HL-60 (cell line): ENCODE measurements at regions not wholly inside any gene's neighbourhood (a gene's known extent, or its start where the extent isn't known, plus 50 kb on each side); places are given as distances from the start of the nearest gene placed in this dataset.

Experiments used
- DNase-seq, 2 experiments: peaks; one replicate each; pipeline ENCODE4 v3.0.0-alpha.2; 2010 to 2020; ENCODE audit warnings: low read depth in 1 of 2, low spot score in 1 of 2
- H3K27ac ChIP-seq: fragments of 250-450 bp; sonication (Bioruptor Pico); replicated peaks from 2 replicates; pipeline ENCODE4 v1.5.1; 2020; ENCODE audit warnings: mild to moderate bottlenecking, moderate library complexity
- H3K27me3 ChIP-seq: fragments of 250-450 bp; sonication (Bioruptor Pico); 2 replicates; pipeline ENCODE4 v1.5.1; 2021; ENCODE audit warnings: mild to moderate bottlenecking, moderate library complexity; ENCODE audit not compliant: insufficient read depth, poor library complexity, severe bottlenecking
- H3K4me3 ChIP-seq: replicated peaks from 2 replicates; pipeline ENCODE4 v1.5.1; 2011; ENCODE audit warnings: mild to moderate bottlenecking, control low read depth, low read length; ENCODE audit not compliant: insufficient read depth
- GABPA ChIP-seq: IDR thresholded peaks from 2 replicates; pipeline ENCODE4 v1.6.1; 2012; ENCODE audit warnings: low read depth
- POLR2AphosphoS5 ChIP-seq: IDR thresholded peaks from 2 replicates; pipeline ENCODE4 v1.6.1; 2012; ENCODE audit warnings: low read depth
- SPI1 ChIP-seq: IDR thresholded peaks from 2 replicates; pipeline ENCODE4 v1.6.1; 2012; ENCODE audit warnings: low read depth, mild to moderate bottlenecking, borderline replicate concordance
- TF ChIP-seq, protein P1 (sequence below): IDR thresholded peaks from one replicate; pipeline ENCODE4 v1.5.1; 2011; ENCODE audit warnings: low read length, control low read depth, inconsistent platforms; ENCODE audit not compliant: insufficient read depth
- TF ChIP-seq, protein P2 (sequence below): IDR thresholded peaks from 2 replicates; pipeline ENCODE4 v1.6.1; 2012; ENCODE audit warnings: low read depth; ENCODE audit not compliant: insufficient replicate concordance

DNA sequence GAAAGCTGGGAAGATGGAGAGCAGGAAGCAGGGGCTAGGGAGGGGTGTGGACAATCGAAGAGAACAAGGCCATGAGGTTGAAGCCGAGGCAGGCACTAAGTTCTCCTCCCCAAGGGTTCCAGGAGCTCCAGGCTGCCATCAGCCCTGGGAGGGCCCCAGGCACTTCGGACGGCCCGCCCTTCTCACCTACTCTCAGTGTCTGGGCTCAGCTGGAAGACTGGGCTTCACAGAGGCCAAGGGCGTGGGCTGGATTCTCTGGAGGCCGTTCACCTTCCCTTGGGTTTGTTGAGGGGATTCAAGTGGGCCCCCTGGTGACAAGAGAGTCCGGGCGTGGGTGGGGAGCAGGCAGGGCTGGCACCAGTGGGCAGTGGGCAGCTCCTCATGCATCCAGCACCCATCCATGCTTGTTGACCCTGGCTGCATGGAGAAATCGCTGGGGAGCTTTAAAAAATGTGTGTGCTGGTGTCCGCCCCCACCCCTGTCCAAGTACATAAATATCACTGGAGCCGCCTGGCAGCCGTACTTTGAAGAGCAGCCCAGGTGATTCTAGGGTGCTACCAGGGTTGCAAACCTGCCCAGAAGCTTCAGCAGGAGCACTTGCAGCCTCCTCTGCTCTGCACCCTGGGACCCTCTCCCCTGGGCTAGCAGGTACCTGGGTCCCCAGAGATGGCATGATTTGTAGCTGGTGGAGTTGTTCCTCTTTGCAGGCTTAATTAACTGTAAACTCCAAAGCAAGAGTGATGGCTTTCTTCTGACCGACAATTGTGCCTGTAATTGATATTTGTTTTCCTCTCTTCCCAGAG lies 74.3 kb downstream of the RTL6 start:
- DNase-seq, result no peak
- H3K27ac ChIP-seq, result no peak overlapping the region
- no peak overlapping the region for H3K4me3 ChIP-seq
- H3K27me3 ChIP-seq, result no peaks in the 10 kb centered on the region
- TF ChIP-seq, protein P1, sequence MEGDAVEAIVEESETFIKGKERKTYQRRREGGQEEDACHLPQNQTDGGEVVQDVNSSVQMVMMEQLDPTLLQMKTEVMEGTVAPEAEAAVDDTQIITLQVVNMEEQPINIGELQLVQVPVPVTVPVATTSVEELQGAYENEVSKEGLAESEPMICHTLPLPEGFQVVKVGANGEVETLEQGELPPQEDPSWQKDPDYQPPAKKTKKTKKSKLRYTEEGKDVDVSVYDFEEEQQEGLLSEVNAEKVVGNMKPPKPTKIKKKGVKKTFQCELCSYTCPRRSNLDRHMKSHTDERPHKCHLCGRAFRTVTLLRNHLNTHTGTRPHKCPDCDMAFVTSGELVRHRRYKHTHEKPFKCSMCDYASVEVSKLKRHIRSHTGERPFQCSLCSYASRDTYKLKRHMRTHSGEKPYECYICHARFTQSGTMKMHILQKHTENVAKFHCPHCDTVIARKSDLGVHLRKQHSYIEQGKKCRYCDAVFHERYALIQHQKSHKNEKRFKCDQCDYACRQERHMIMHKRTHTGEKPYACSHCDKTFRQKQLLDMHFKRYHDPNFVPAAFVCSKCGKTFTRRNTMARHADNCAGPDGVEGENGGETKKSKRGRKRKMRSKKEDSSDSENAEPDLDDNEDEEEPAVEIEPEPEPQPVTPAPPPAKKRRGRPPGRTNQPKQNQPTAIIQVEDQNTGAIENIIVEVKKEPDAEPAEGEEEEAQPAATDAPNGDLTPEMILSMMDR, result no peak
- TF ChIP-seq GABPA, result no peak
- TF ChIP-seq, protein P2, sequence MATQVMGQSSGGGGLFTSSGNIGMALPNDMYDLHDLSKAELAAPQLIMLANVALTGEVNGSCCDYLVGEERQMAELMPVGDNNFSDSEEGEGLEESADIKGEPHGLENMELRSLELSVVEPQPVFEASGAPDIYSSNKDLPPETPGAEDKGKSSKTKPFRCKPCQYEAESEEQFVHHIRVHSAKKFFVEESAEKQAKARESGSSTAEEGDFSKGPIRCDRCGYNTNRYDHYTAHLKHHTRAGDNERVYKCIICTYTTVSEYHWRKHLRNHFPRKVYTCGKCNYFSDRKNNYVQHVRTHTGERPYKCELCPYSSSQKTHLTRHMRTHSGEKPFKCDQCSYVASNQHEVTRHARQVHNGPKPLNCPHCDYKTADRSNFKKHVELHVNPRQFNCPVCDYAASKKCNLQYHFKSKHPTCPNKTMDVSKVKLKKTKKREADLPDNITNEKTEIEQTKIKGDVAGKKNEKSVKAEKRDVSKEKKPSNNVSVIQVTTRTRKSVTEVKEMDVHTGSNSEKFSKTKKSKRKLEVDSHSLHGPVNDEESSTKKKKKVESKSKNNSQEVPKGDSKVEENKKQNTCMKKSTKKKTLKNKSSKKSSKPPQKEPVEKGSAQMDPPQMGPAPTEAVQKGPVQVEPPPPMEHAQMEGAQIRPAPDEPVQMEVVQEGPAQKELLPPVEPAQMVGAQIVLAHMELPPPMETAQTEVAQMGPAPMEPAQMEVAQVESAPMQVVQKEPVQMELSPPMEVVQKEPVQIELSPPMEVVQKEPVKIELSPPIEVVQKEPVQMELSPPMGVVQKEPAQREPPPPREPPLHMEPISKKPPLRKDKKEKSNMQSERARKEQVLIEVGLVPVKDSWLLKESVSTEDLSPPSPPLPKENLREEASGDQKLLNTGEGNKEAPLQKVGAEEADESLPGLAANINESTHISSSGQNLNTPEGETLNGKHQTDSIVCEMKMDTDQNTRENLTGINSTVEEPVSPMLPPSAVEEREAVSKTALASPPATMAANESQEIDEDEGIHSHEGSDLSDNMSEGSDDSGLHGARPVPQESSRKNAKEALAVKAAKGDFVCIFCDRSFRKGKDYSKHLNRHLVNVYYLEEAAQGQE, result no peak
- no peak for TF ChIP-seq POLR2AphosphoS5
- TF ChIP-seq SPI1, result no peak

DNA sequence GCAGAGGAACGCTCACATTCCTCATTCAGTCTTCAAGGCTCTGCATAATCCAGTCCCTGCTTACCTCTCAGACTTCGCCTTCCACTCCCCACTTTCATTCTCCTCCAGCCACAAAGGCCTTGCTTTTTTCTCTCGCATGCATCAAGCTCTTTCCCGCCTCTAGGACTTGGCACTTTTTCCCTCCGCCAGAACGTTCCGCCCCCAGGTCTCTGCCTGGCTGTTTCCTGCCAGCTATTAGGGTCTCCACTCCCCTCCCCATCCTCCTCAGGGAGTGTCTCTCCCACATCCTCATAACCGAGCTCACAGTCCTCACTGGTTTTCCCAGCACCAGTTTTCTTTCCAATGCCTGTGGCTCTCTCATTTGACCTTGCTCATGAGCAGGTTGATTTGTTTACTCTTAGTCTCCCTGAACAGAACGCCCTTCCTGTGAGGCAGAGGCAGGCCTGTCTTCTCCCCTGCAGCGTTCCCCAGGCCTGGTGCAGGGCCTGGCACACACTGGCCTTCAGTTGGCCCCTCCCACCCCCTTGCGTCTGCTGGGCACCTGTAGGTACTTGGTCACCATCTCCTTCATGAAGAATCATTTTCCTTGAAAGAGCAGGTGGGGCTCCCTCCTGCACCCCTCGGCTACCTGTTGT lies 75.2 kb downstream of the RTL6 start:
- TF ChIP-seq SPI1 (no peak), POLR2AphosphoS5 (no peak), GABPA (no peak)
- TF ChIP-seq, protein P2, result no peak
- TF ChIP-seq, protein P1, result no peak
- Histone ChIP-seq H3K4me3 (no peak overlapping the region), H3K27me3 (no peaks in the 10 kb centered on the region), H3K27ac (no peak overlapping the region)
- DNase-seq, result no peak

DNA sequence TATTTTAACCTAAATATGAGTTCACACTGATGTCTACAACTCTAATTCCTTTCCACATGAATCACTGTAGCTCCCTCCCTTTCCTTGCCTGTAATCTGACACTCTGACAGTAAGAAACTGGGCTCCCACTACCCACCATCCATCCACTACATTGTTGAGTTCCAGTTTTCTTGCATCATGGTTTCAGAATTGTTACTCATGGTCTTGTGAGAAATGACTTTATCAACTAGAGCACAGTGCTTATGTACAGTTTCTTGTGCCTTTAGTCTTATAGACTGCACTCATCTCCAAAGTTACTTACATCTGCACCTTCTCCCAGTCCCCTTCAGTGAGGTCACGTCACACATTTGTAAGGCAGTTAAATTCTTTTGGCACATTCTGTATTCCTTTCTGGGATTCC lies 78.6 kb downstream of the RTL6 start:
- Histone ChIP-seq H3K27me3 (no peaks in the 10 kb centered on the region), H3K27ac (no peak overlapping the region), H3K4me3 (no peak overlapping the region)
- DNase-seq, result no peak
- TF ChIP-seq GABPA (no peak), SPI1 (no peak), POLR2AphosphoS5 (no peak)
- TF ChIP-seq, protein P2, result no peak
- TF ChIP-seq, protein P1, result no peak
